A673 (cell line): ENCODE measurements at regions not wholly inside any gene's neighbourhood (a gene's known extent, or its start where the extent isn't known, plus 50 kb on each side); places are given as distances from the start of the nearest gene placed in this dataset.

ENCODE experiments used
- CTCF ChIP-seq: fragments of 300-800, 200-600 bp; sonication (generic); conservative IDR thresholded peaks from 2 replicates; pipeline ENCODE4 v1.5.1; 2017; ENCODE audit warnings: low read depth, mild to moderate bottlenecking, antibody characterized with exemption, low read length, moderate library complexity, mixed read lengths
- EZH2 ChIP-seq: fragments of 200-600 bp; sonication (generic); IDR thresholded peaks from 2 replicates; pipeline ENCODE4 v1.6.1; 2017; ENCODE audit warnings: borderline replicate concordance, low read depth, mild to moderate bottlenecking, mixed read lengths, antibody characterized with exemption, low read length; ENCODE audit not compliant: poor library complexity, severe bottlenecking

- no peak for TF ChIP-seq CTCF
- TF ChIP-seq EZH2 = no peak
These were observed 953.0 kb downstream of the DCDC2C start for GRCh38 chr2:4656326-4656725.
